GM21360 (cell line): ENCODE measurements at regions not wholly inside any gene's neighbourhood (a gene's known extent, or its start where the extent isn't known, plus 50 kb on each side); places are given as distances from the start of the nearest gene placed in this dataset.
"Not testable (repeated sequence)": the region's sequence is repeated elsewhere in the genome, so short reads cannot be mapped to it uniquely, and the experiment has no call there.

ENCODE experiments used
- ATAC-seq: cut with Tn5 transposase; IDR thresholded peaks from one replicate; pipeline ENCODE4 v1.9.1; 2021; ENCODE audit warnings: mild to moderate bottlenecking, moderate library complexity; ENCODE audit not compliant: unreplicated experiment

GRCh38 chr5:110278449-110278848, 448.0 kb downstream of the TMEM232 start:
- ATAC-seq: not testable (repeated sequence)

- ATAC-seq: not testable (repeated sequence)
Measured at GRCh38 chr5:110284121-110284520, 442.4 kb downstream of the TMEM232 start.

- no peak for ATAC-seq
Measured at GRCh38 chr5:110288766-110289511, 437.5 kb downstream of the TMEM232 start.

- no peak for ATAC-seq
Measured at GRCh38 chr5:110289512-110289810, 437.0 kb downstream of the TMEM232 start.

- ATAC-seq: no peak
Measured at GRCh38 chr5:110290542-110290941, 435.9 kb downstream of the TMEM232 start.

- ATAC-seq: no peak
Measured at GRCh38 chr5:110294281-110294680, 432.2 kb downstream of the TMEM232 start.

- no peak for ATAC-seq
Measured at GRCh38 chr5:110297152-110297670, 429.3 kb downstream of the TMEM232 start.

- ATAC-seq: no peak
Measured at GRCh38 chr5:110304176-110304575, 422.3 kb downstream of the TMEM232 start.

- ATAC-seq: no peak
Measured at GRCh38 chr5:110306650-110307049, 419.8 kb downstream of the TMEM232 start.

GRCh38 chr5:110309222-110309621, 417.2 kb downstream of the TMEM232 start:
- no peak for ATAC-seq

- not testable (repeated sequence) for ATAC-seq
Measured at GRCh38 chr5:110316566-110316965, 409.9 kb downstream of the TMEM232 start.

GRCh38 chr5:110321117-110321516, 405.4 kb downstream of the TMEM232 start:
- ATAC-seq: no peak

GRCh38 chr5:110323357-110323756, 403.1 kb downstream of the TMEM232 start:
- no peak for ATAC-seq

GRCh38 chr5:110323832-110324231, 402.6 kb downstream of the TMEM232 start:
- ATAC-seq: no peak

GRCh38 chr5:110324876-110325275, 401.6 kb downstream of the TMEM232 start:
- ATAC-seq: no peak

GRCh38 chr5:110329955-110330525, 396.4 kb downstream of the TMEM232 start:
- ATAC-seq: no peak

GRCh38 chr5:110333384-110333783, 393.1 kb downstream of the TMEM232 start:
- ATAC-seq: no peak

GRCh38 chr5:110335361-110336066, 391.0 kb downstream of the TMEM232 start:
- ATAC-seq: no peak

GRCh38 chr5:110338341-110339083, 388.0 kb downstream of the TMEM232 start:
- no peak for ATAC-seq

GRCh38 chr5:110339399-110339798, 387.1 kb downstream of the TMEM232 start:
- no peak for ATAC-seq

- no peak for ATAC-seq
Measured at GRCh38 chr5:110341836-110342235, 384.6 kb downstream of the TMEM232 start.
